Adrenal gland (tissue), 9 donors: ENCODE measurements at regions not wholly inside any gene's neighbourhood (a gene's known extent, or its start where the extent isn't known, plus 50 kb on each side); places are given as distances from the start of the nearest gene placed in this dataset.

Experiments
- DNase-seq, 7 donors: peaks; one replicate each; pipeline ENCODE4 v3.0.0-alpha.2; 2019 to 2020
- H3K27ac ChIP-seq, 5 donors: fragments of 200-600 bp; sonication (generic) in 4 of 5; 1 replicate in 3 of 5; 2 replicates in 2 of 5; pipeline versions ENCODE4 v1.5.1 to v1.8.0; 2016 to 2020; ENCODE audit warnings: mild to moderate bottlenecking in 1 of 5
- H3K27me3 ChIP-seq: fragments of 200-600 bp; 2 replicates; pipeline ENCODE4 v1.8.0; 2021
- H3K36me3 ChIP-seq, 2 donors: fragments of 200-600 bp; replicated peaks in 1 of 2; 1 replicate in 1 of 2; 2 replicates in 1 of 2; pipeline versions ENCODE4 v1.5.1 to v1.8.0; 2018 to 2022
- H3K4me1 ChIP-seq, 2 donors: fragments of 200-600 bp; replicated peaks in 1 of 2; 1 replicate in 1 of 2; 2 replicates in 1 of 2; pipeline versions ENCODE4 v1.5.1 to v1.8.0; 2018 to 2021
- H3K4me3 ChIP-seq, 4 donors: fragments of 200-600 bp; sonication (generic) in 3 of 4; one replicate each; pipeline ENCODE4 v1.5.1; 2016 to 2018
- H3K9me3 ChIP-seq, 3 donors: fragments of 200-600 bp; sonication (generic) in 1 of 3; replicated peaks in 1 of 3; 1 replicate in 2 of 3; 2 replicates in 1 of 3; pipeline versions ENCODE4 v1.5.1 to v1.8.0; 2016 to 2021
- POLR2A ChIP-seq, 2 donors: fragments of 450-650 bp; IDR thresholded peaks; one replicate each; pipeline ENCODE4 v1.6.1; 2017; ENCODE audit warnings: antibody characterized with exemption in 2 of 2, mild to moderate bottlenecking in 2 of 2, moderate library complexity in 1 of 2
- WGBS, 4 donors: extraction: QIAGEN DNeasy Blood & Tissue Kit in 2 of 4; methylation state at CpG; one replicate each; pipeline versions ENCODE4 v1.1.5 to v1.1.7; 2013 to 2017; 5-methylcytosine and 5-hydroxymethylcytosine counted together
- intact Hi-C, 2 donors: fragments of 100-400 bp; cut with DNase I; formaldehyde crosslinking; loops; one replicate each; pipeline versions ENCODE4 v1.14.1 to v1.15.0; 2022 to 2023
- TF ChIP-seq, protein P1 (sequence below), 6 experiments: fragments of 450-650 bp in 4 of 6; fragments of 200-600 bp in 2 of 6; sonication (generic) in 1 of 6; IDR thresholded peaks; 1 replicate in 5 of 6; 2 replicates in 1 of 6; pipeline versions ENCODE4 v1.5.1 to v1.8.0; 2016 to 2021; ENCODE audit warnings: antibody characterized with exemption in 6 of 6, mild to moderate bottlenecking in 2 of 6, moderate library complexity in 1 of 6
- donor health status: healthy with polysubstance abuse.
- donor health status: Bipolar disorder and iron deficiency.
- donor health status: DM: yes; HTN: yes; CAD: no.
- donor health status: DM: no; HTN: no; CAD: no.
- donor health status: DM: no; HTN: no; CAD: no.

DNA sequence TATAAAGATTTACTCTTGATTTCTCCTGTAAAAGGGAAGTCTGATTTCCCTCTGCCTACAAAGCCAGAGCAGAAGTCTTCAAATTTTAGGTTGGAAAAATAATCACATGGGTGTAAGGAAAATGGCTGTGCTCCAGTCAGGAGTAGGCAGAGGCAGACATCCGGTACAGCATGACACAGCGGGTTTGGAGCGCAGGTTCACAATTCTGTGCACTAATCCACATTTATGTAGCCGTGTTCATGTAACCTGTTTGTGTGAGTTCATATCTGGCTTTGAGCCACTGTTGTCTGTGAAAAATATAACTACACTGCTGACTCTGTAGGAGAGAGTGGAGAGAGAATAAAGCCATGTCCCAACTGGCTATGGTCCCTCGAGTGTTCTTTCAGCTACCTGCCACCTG lies 248.0 kb downstream of the CASP12 start:
- H3K27ac ChIP-seq = no peak overlapping the region
- H3K4me3 ChIP-seq = no peak overlapping the region
- H3K36me3 ChIP-seq = no peaks in the 10 kb centered on the region
- no peaks in the 10 kb centered on the region for H3K27me3 ChIP-seq
- peaks cover 0 to 8% of the 10 kb centered on the region in 2 donors for H3K4me1 ChIP-seq
- TF ChIP-seq POLR2A (IDR thresholded peaks at IDR 0.05) = no peak
- TF ChIP-seq, protein P1, sequence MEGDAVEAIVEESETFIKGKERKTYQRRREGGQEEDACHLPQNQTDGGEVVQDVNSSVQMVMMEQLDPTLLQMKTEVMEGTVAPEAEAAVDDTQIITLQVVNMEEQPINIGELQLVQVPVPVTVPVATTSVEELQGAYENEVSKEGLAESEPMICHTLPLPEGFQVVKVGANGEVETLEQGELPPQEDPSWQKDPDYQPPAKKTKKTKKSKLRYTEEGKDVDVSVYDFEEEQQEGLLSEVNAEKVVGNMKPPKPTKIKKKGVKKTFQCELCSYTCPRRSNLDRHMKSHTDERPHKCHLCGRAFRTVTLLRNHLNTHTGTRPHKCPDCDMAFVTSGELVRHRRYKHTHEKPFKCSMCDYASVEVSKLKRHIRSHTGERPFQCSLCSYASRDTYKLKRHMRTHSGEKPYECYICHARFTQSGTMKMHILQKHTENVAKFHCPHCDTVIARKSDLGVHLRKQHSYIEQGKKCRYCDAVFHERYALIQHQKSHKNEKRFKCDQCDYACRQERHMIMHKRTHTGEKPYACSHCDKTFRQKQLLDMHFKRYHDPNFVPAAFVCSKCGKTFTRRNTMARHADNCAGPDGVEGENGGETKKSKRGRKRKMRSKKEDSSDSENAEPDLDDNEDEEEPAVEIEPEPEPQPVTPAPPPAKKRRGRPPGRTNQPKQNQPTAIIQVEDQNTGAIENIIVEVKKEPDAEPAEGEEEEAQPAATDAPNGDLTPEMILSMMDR (IDR thresholded peaks at IDR 0.05) = no peak
- 94 to 98% (median 96%) methylated on average over 5 of the region's 5 CpGs for WGBS, 4 donors
- peak in 1 of 7 donors; percentile 25 for DNase-seq
- H3K9me3 ChIP-seq = no peaks in the 10 kb centered on the region
- intact Hi-C loops = no loop called here

DNA sequence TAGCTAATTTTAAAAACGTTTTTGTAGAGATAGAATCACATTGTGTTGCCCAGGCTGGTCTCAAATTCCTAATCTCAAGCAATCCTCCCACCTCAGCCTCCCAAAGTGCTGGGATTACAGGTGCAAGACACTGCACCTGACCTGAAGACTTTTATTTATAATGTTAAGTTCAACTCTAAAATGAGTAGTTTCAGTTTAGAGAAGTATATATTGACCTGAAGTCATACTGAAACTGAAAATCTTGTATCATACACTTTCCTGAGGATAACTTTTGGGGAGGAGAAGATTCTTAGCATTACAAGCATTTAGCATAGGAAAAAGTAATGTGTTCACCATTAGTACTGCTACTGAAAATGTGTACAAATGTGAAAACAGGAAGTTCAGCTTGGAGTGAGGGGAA lies 249.3 kb downstream of the CASP12 start:
- no peak for DNase-seq
- intact Hi-C loops = no loop called here
- H3K9me3 ChIP-seq = no peaks in the 10 kb centered on the region
- H3K27ac ChIP-seq = no peak overlapping the region
- no peaks in the 10 kb centered on the region for H3K27me3 ChIP-seq
- TF ChIP-seq, protein P1 (IDR thresholded peaks at IDR 0.05) = no peak
- TF ChIP-seq POLR2A (IDR thresholded peaks at IDR 0.05) = no peak
- H3K4me3 ChIP-seq = no peak overlapping the region
- WGBS, 4 donors = 33 to 48% (median 35%) methylated on average over 1 of the region's 1 CpG
- no peaks in the 10 kb centered on the region for H3K36me3 ChIP-seq
- peaks cover 0 to 8% of the 10 kb centered on the region in 2 donors for H3K4me1 ChIP-seq

DNA sequence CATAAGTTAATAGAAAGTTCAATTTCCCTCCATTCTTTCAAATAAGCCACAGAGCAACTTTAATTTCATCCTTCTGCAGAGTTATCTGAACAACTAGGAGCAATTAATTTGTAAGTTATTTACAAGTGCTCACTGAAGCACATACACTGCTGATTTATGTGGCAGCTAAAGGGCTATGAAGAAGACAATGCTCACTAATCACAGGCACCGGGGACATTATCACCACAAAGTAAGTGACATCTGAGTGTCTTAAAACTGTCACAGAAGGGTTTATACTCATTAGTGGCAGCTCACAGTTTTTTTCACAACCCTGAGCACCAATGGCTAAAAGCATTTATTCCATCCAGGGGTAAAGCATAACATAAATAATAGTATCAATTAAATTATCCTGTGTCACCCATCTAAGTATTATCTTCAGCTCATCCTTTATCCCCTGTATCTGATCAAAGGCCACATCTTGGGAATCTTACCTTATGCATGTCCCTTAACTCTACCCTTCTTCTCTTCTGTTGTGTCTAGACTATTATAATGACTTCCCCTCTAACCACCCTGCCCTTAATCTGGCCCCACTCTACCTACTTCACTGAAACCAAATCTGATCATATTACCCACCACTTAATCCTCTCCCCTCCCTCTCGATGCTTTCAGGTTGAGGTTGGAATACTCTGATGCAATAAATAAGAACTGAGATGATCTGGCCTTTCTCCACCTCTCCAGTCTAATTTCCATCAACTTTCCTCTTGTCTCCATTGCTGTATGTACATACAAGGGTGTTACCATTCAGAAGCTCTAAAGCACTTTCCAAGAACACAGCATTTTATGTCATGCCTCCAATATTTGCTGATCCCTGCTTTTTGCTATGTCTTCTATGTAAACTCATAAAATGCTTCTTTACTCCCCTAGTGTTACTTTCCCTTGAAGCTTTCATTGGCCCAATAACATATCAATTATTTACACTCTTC lies 252.7 kb downstream of the CASP12 start:
- Histone ChIP-seq H3K4me3 (no peak overlapping the region), H3K36me3 (no peaks in the 10 kb centered on the region), H3K9me3 (no peaks in the 10 kb centered on the region), H3K27me3 (no peaks in the 10 kb centered on the region), H3K4me1 (no peaks in the 10 kb centered on the region), H3K27ac (no peak overlapping the region)
- TF ChIP-seq, protein P1 (IDR thresholded peaks at IDR 0.05) = no peak
- no peak for TF ChIP-seq POLR2A (IDR thresholded peaks at IDR 0.05)
- intact Hi-C loops = no loop called here
- 61 to 72% (median 62%) methylated on average over 2 of the region's 2 CpGs for WGBS, 4 donors
- no peak for DNase-seq

DNA sequence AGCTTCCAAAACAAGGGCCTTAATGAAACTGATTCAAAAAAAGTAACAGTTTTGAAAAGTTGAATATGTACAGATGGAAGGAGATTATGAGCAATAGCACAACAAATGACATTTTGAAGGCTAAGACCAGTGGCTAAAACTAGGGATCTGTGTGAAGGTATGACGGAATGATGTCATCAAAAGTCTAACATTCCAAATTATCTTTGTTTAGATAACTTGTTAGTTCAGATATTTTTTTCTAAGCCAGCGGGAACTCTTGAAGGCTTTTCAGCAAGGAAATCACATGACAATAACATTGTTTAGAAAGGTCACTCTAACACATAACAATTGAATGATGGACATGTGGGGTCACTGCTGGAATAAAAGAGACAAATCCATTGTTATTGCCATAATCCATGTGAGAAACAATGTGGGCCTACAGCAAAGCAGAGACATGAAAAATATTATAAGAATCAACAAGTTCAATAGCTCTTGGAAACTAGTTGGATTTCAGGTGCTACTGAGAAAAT lies 260.5 kb downstream of the CASP12 start:
- intact Hi-C loops = no loop called here
- H3K4me3 ChIP-seq = no peak overlapping the region
- no peaks in the 10 kb centered on the region for H3K4me1 ChIP-seq
- DNase-seq = no peak
- WGBS, 4 donors = 53 to 64% (median 63%) methylated on average over 2 of the region's 2 CpGs
- H3K9me3 ChIP-seq = no peaks in the 10 kb centered on the region
- H3K27me3 ChIP-seq = no peaks in the 10 kb centered on the region
- TF ChIP-seq POLR2A (IDR thresholded peaks at IDR 0.05) = no peak
- TF ChIP-seq, protein P1 (IDR thresholded peaks at IDR 0.05) = no peak
- no peak overlapping the region for H3K27ac ChIP-seq
- H3K36me3 ChIP-seq = no peaks in the 10 kb centered on the region
